ENCODE measurements at regions not wholly inside any gene's neighbourhood (a gene's known extent, or its start where the extent isn't known, plus 50 kb on each side); places are given as distances from the start of the nearest gene placed in this dataset.

GRCh38 chr5:10921160-10921559, 160.1 kb upstream of the DAP start:
- intact Hi-C loops (cut with DNase I) = no loop called here
- DNase-seq = no peak
- Histone ChIP-seq H3K36me3 (no peaks in the 10 kb centered on the region), H3K27me3 (no peaks in the 10 kb centered on the region), H3K9ac (ENCODE audit: low read depth in 2 of 2, low read length in 2 of 2) (no peak overlapping the region), H3K9me3 (no peaks in the 10 kb centered on the region), H3K4me1 (no peaks in the 10 kb centered on the region), H3K27ac (no peak overlapping the region), H3K4me3 (no peak overlapping the region)
- TF ChIP-seq CTCF (IDR thresholded peaks at IDR 0.05) = no peak

DNA sequence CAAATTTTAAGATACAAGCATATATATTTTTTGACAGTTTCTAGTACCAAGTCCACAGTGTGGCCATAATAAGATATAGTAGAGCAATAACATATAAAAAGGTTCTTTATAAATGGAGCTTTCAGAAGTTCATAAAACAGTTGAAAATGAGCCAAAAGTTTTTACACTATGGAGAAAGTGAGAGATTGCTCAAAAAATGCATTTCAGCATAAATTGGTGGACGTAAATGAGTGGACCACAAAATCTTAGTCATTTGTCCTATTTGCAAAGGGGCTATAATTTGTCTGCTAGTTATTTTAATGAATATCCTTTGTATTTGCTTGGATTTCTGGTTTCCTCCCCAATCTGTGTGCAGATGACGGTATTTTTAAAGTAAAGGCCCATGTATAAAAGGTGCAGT, 159.4 kb upstream of the DAP start:
- Histone ChIP-seq H3K27me3 (no peaks in the 10 kb centered on the region), H3K4me1 (no peaks in the 10 kb centered on the region), H3K4me3 (no peak overlapping the region), H3K9ac (ENCODE audit: low read depth in 2 of 2, low read length in 2 of 2) (no peak overlapping the region), H3K9me3 (no peaks in the 10 kb centered on the region), H3K36me3 (no peaks in the 10 kb centered on the region), H3K27ac (no peak overlapping the region)
- intact Hi-C loops (cut with DNase I) = no loop called here
- DNase-seq = no peak
- TF ChIP-seq CTCF (IDR thresholded peaks at IDR 0.05) = no peak

DNA sequence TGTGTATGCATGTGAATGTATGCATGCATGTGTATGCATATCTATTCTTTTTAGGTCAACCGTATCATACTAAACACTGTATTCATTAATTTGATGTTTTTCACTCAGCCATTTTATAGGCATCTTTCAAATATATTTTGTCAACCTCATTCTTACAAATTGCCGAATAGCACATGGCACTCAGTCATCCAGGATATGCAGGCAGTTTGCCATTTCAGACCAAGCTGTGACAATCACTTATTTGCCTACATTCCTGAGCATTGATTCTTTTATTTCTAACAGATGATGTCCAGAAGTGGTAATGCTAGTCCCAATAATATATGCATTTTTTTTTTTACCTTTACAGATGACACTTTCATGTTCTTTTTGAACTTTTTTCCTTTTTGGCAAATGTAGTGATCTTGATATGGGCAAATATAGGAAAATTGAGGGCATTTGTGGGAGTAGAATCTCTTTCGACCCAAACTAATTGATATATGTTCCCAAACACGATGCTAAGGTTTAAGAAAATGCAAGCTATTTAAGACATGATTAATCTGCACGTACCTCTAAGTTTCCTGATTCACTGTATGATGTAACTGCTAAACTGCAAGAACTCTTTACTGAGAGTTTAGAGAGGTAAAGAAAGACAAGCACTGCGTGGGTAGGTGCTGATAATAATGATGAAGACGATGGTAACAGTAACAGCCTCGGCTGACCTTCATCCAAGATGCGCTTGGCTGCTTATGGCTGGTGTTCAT, 153.9 kb upstream of the DAP start:
- no peak for TF ChIP-seq CTCF (IDR thresholded peaks at IDR 0.05)
- H3K27ac ChIP-seq = no peak overlapping the region
- H3K4me3 ChIP-seq = no peak overlapping the region
- intact Hi-C loops (cut with DNase I) = no loop called here
- H3K9me3 ChIP-seq = no peaks in the 10 kb centered on the region
- DNase-seq = no peak
- H3K27me3 ChIP-seq = no peaks in the 10 kb centered on the region
- no peaks in the 10 kb centered on the region for H3K4me1 ChIP-seq
- no peak overlapping the region for H3K9ac ChIP-seq (ENCODE audit: low read depth in 2 of 2, low read length in 2 of 2)
- H3K36me3 ChIP-seq = no peaks in the 10 kb centered on the region

- no peak overlapping the region for H3K9ac ChIP-seq (ENCODE audit: low read depth in 2 of 2, low read length in 2 of 2)
- H3K9me3 ChIP-seq = no peaks in the 10 kb centered on the region
- H3K27ac ChIP-seq = no peak overlapping the region
- intact Hi-C loops (cut with DNase I) = no loop called here
- H3K4me3 ChIP-seq = no peak overlapping the region
- H3K36me3 ChIP-seq = no peaks in the 10 kb centered on the region
- DNase-seq = no peak
- H3K27me3 ChIP-seq = no peaks in the 10 kb centered on the region
- TF ChIP-seq CTCF (IDR thresholded peaks at IDR 0.05) = no peak
- no peaks in the 10 kb centered on the region for H3K4me1 ChIP-seq
These were observed 152.8 kb upstream of the DAP start for GRCh38 chr5:10913841-10914240.

- no peaks in the 10 kb centered on the region for H3K4me1 ChIP-seq
- no peak overlapping the region for H3K4me3 ChIP-seq
- intact Hi-C loops (cut with DNase I) = no loop called here
- H3K27ac ChIP-seq = no peak overlapping the region
- no peaks in the 10 kb centered on the region for H3K36me3 ChIP-seq
- H3K27me3 ChIP-seq = no peaks in the 10 kb centered on the region
- no peak for DNase-seq
- no peak for TF ChIP-seq CTCF (IDR thresholded peaks at IDR 0.05)
- H3K9ac ChIP-seq (ENCODE audit: low read depth in 2 of 2, low read length in 2 of 2) = no peak overlapping the region
- H3K9me3 ChIP-seq = no peaks in the 10 kb centered on the region
These were observed 152.3 kb upstream of the DAP start for GRCh38 chr5:10913181-10913810.
